H9 (cell line): ENCODE measurements at regions not wholly inside any gene's neighbourhood (a gene's known extent, or its start where the extent isn't known, plus 50 kb on each side); places are given as distances from the start of the nearest gene placed in this dataset.

Experiments used
- DNase-seq: peaks from one replicate; pipeline ENCODE4 v3.0.0-alpha.2; 2017
- H2AFZ ChIP-seq: one replicate; pipeline ENCODE4 v1.6.1; 2013; ENCODE audit warnings: mild to moderate bottlenecking, low read length, control low read depth, moderate library complexity
- H2AK5ac ChIP-seq: 2 replicates; pipeline ENCODE4 v1.6.1; 2013; ENCODE audit warnings: low read length, control low read depth, mixed read lengths; ENCODE audit not compliant: insufficient read length
- H2BK120ac ChIP-seq: one replicate; pipeline ENCODE4 v1.6.1; 2013; ENCODE audit warnings: low read depth, mild to moderate bottlenecking, low read length, control low read depth, inconsistent platforms; ENCODE audit not compliant: poor library complexity, severe bottlenecking
- H2BK12ac ChIP-seq: 2 replicates; pipeline ENCODE4 v1.6.1; 2013; ENCODE audit warnings: low read length, control low read depth, mixed read lengths, low read depth; ENCODE audit not compliant: insufficient read length
- H2BK15ac ChIP-seq: 2 replicates; pipeline ENCODE4 v1.6.1; 2013; ENCODE audit warnings: low read depth, low read length, control low read depth
- H2BK20ac ChIP-seq: one replicate; pipeline ENCODE4 v1.6.1; 2013; ENCODE audit warnings: low read depth, mild to moderate bottlenecking, low read length, control low read depth, inconsistent platforms; ENCODE audit not compliant: poor library complexity, severe bottlenecking
- H2BK5ac ChIP-seq: 2 replicates; pipeline ENCODE4 v1.6.1; 2013; ENCODE audit warnings: low read length, control low read depth, mixed read lengths; ENCODE audit not compliant: insufficient read length
- H3K14ac ChIP-seq: 2 replicates; pipeline ENCODE4 v1.6.1; 2013; ENCODE audit warnings: low read length, control low read depth; ENCODE audit not compliant: insufficient read depth
- H3K18ac ChIP-seq: 2 replicates; pipeline ENCODE4 v1.6.1; 2013; ENCODE audit warnings: low read depth, mild to moderate bottlenecking, mixed read lengths, low read length, control low read depth; ENCODE audit not compliant: insufficient read length
- H3K23ac ChIP-seq: 2 replicates; pipeline ENCODE4 v1.6.1; 2013; ENCODE audit warnings: low read length, control low read depth, mixed read lengths, low read depth; ENCODE audit not compliant: insufficient read length
- H3K23me2 ChIP-seq: 2 replicates; pipeline ENCODE4 v1.6.1; 2013; ENCODE audit warnings: low read depth, mild to moderate bottlenecking, mixed read lengths, low read length, control low read depth; ENCODE audit not compliant: insufficient read length, poor library complexity, severe bottlenecking
- H3K27ac ChIP-seq: 2 replicates; pipeline ENCODE4 v1.5.1; 2013; ENCODE audit warnings: low read length, control low read depth, mixed read lengths, low read depth; ENCODE audit not compliant: insufficient read length
- H3K27me3 ChIP-seq: 2 replicates; pipeline ENCODE4 v1.6.1; 2013; ENCODE audit warnings: low read length, control low read depth, inconsistent platforms; ENCODE audit not compliant: insufficient read depth
- H3K4ac ChIP-seq: 2 replicates; pipeline ENCODE4 v1.6.1; 2013; ENCODE audit warnings: low read depth, mild to moderate bottlenecking, control low read depth, inconsistent platforms, low read length, moderate library complexity
- H3K4me1 ChIP-seq: 2 replicates; pipeline ENCODE4 v1.6.1; 2013; ENCODE audit warnings: low read length, control low read depth, inconsistent platforms; ENCODE audit not compliant: insufficient read depth
- H3K4me2 ChIP-seq: 2 replicates; pipeline ENCODE4 v1.6.1; 2013; ENCODE audit warnings: low read length, control low read depth, mixed read lengths; ENCODE audit not compliant: insufficient read length, insufficient read depth
- H3K56ac ChIP-seq: 2 replicates; pipeline ENCODE4 v1.6.1; 2013; ENCODE audit warnings: low read depth, mild to moderate bottlenecking, mixed read lengths, low read length, control low read depth; ENCODE audit not compliant: insufficient read length
- H3K79me1 ChIP-seq: 2 replicates; pipeline ENCODE4 v1.6.1; 2013; ENCODE audit warnings: low read depth, mild to moderate bottlenecking, moderate library complexity, low read length, control low read depth, inconsistent platforms; ENCODE audit not compliant: insufficient read depth, poor library complexity, severe bottlenecking
- H3K79me2 ChIP-seq: 2 replicates; pipeline ENCODE4 v1.6.1; 2013; ENCODE audit warnings: low read length, control low read depth, inconsistent platforms; ENCODE audit not compliant: insufficient read depth
- H3K9ac ChIP-seq: 2 replicates; pipeline ENCODE4 v1.6.1; 2013; ENCODE audit warnings: low read length, control low read depth, mixed read lengths; ENCODE audit not compliant: insufficient read length; ENCODE audit errors: extremely low read depth
- H3K9me3 ChIP-seq: one replicate; pipeline ENCODE4 v1.6.1; 2013; ENCODE audit warnings: low read depth, low read length, inconsistent platforms; ENCODE audit not compliant: control insufficient read depth
- H3T11ph ChIP-seq: one replicate; pipeline ENCODE4 v1.6.1; 2013; ENCODE audit warnings: mild to moderate bottlenecking, low read length, control low read depth, inconsistent platforms
- H4K20me1 ChIP-seq: one replicate; pipeline ENCODE4 v1.6.1; 2013; ENCODE audit not compliant: control insufficient read depth, insufficient read length, insufficient read depth
- H4K5ac ChIP-seq: 2 replicates; pipeline ENCODE4 v1.6.1; 2013; ENCODE audit warnings: low read depth, mild to moderate bottlenecking, mixed read lengths, low read length, control low read depth; ENCODE audit not compliant: insufficient read length
- H4K8ac ChIP-seq: replicated peaks from 2 replicates; pipeline ENCODE4 v1.6.1; 2013; ENCODE audit warnings: low read length, control low read depth, mixed read lengths, low read depth; ENCODE audit not compliant: insufficient read length
- H4K91ac ChIP-seq: 2 replicates; pipeline ENCODE4 v1.6.1; 2013; ENCODE audit warnings: low read depth, mild to moderate bottlenecking, moderate library complexity, mixed read lengths, low read length, control low read depth; ENCODE audit not compliant: insufficient read length
- H3K27ac Mint-ChIP-seq, 3 experiments: 2 replicates in 2 of 3; 3 replicates in 1 of 3; pipeline ENCODE4 v1.8.0; 2020 to 2021; ENCODE audit warnings: mixed read lengths in 3 of 3, mild to moderate bottlenecking in 1 of 3, moderate library complexity in 1 of 3
- H3K27me3 Mint-ChIP-seq: 2 replicates; pipeline ENCODE4 v1.8.0; 2021; ENCODE audit warnings: low read depth, mild to moderate bottlenecking, moderate library complexity, mixed read lengths
- H3K36me3 Mint-ChIP-seq, 3 experiments: 2 replicates in 2 of 3; 3 replicates in 1 of 3; pipeline ENCODE4 v1.8.0; 2020 to 2021; ENCODE audit warnings: low read depth in 3 of 3, mixed read lengths in 3 of 3; ENCODE audit not compliant: insufficient read depth in 1 of 3
- H3K4me1 Mint-ChIP-seq, 2 experiments: 2 replicates each; pipeline ENCODE4 v1.8.0; 2020; ENCODE audit warnings: mixed read lengths in 2 of 2
- H3K4me3 Mint-ChIP-seq, 2 experiments: 2 replicates in 1 of 2; 3 replicates in 1 of 2; pipeline ENCODE4 v1.8.0; 2020 to 2021; ENCODE audit warnings: mild to moderate bottlenecking in 2 of 2, mixed read lengths in 2 of 2, moderate library complexity in 1 of 2
- H3K9me3 Mint-ChIP-seq, 2 experiments: 2 replicates in 1 of 2; 3 replicates in 1 of 2; pipeline ENCODE4 v1.8.0; 2020; ENCODE audit warnings: mild to moderate bottlenecking in 2 of 2, mixed read lengths in 2 of 2, moderate library complexity in 1 of 2
- WGBS: extraction: QIAGEN DNeasy Blood & Tissue Kit; methylation state at CpG from one replicate; pipeline ENCODE4 v1.1.7; 2013; ENCODE audit warnings: missing lambda C conversion rate, low lambda C conversion rate, mixed read lengths; ENCODE audit not compliant: insufficient read length; ENCODE audit errors: extremely low coverage; 5-methylcytosine and 5-hydroxymethylcytosine counted together
- TF ChIP-seq, protein P1 (sequence below): fragments of 200-600 bp; sonication (generic); conservative IDR thresholded peaks from 3 replicates; pipeline ENCODE4 v1.8.0; 2021; ENCODE audit warnings: antibody characterized with exemption, mild to moderate bottlenecking

GRCh38 chr7:98500764-98501163 is 99.9 kb upstream of the BAIAP2L1 start:
- no peak overlapping the region for H3K27ac ChIP-seq
- no peak overlapping the region for H2BK15ac ChIP-seq
- no peak overlapping the region for H3K4me2 ChIP-seq
- peaks cover 24% of the 10 kb centered on the region for H3K27me3 Mint-ChIP-seq
- H3T11ph ChIP-seq, result no peak overlapping the region
- no peak overlapping the region for H3K14ac ChIP-seq
- H3K23me2 ChIP-seq, result no peaks in the 10 kb centered on the region
- peaks cover 22 to 26% of the 10 kb centered on the region in 2 experiments for H3K9me3 Mint-ChIP-seq
- TF ChIP-seq, protein P1, sequence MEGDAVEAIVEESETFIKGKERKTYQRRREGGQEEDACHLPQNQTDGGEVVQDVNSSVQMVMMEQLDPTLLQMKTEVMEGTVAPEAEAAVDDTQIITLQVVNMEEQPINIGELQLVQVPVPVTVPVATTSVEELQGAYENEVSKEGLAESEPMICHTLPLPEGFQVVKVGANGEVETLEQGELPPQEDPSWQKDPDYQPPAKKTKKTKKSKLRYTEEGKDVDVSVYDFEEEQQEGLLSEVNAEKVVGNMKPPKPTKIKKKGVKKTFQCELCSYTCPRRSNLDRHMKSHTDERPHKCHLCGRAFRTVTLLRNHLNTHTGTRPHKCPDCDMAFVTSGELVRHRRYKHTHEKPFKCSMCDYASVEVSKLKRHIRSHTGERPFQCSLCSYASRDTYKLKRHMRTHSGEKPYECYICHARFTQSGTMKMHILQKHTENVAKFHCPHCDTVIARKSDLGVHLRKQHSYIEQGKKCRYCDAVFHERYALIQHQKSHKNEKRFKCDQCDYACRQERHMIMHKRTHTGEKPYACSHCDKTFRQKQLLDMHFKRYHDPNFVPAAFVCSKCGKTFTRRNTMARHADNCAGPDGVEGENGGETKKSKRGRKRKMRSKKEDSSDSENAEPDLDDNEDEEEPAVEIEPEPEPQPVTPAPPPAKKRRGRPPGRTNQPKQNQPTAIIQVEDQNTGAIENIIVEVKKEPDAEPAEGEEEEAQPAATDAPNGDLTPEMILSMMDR, result no peak
- H3K4me1 Mint-ChIP-seq, result no peaks in the 10 kb centered on the region
- H3K36me3 Mint-ChIP-seq, result peaks cover 0 to 2% (median 0%) of the 10 kb centered on the region in 3 experiments; a peak in 2 of 7 replicates
- H2BK5ac ChIP-seq, result no peak overlapping the region
- H2BK12ac ChIP-seq, result no peak overlapping the region
- H3K4ac ChIP-seq, result no peak overlapping the region
- no peak overlapping the region for H3K56ac ChIP-seq
- WGBS, result no CpG with 5 or more reads among the region's 6 CpGs
- H3K9ac ChIP-seq, result no peak overlapping the region
- no peaks in the 10 kb centered on the region for H3K9me3 ChIP-seq
- DNase-seq, result no peak
- H3K27me3 ChIP-seq, result no peaks in the 10 kb centered on the region
- no peak overlapping the region for H4K91ac ChIP-seq
- H3K4me1 ChIP-seq, result no peaks in the 10 kb centered on the region
- H2BK20ac ChIP-seq, result no peak overlapping the region
- no peak overlapping the region for H2AK5ac ChIP-seq
- H3K4me3 Mint-ChIP-seq, result no peak overlapping the region
- no peak overlapping the region for H3K27ac Mint-ChIP-seq
- H2BK120ac ChIP-seq, result no peak overlapping the region
- no peak overlapping the region for H4K8ac ChIP-seq
- no peak overlapping the region for H3K23ac ChIP-seq
- no peaks in the 10 kb centered on the region for H3K79me2 ChIP-seq
- H4K20me1 ChIP-seq, result no peaks in the 10 kb centered on the region
- H4K5ac ChIP-seq, result no peak overlapping the region
- no peak overlapping the region for H3K18ac ChIP-seq
- H2AFZ ChIP-seq, result no peak overlapping the region
- H3K79me1 ChIP-seq, result no peaks in the 10 kb centered on the region
